ENCODE measurements at regions not wholly inside any gene's neighbourhood (a gene's known extent, or its start where the extent isn't known, plus 50 kb on each side); places are given as distances from the start of the nearest gene placed in this dataset.

DNA sequence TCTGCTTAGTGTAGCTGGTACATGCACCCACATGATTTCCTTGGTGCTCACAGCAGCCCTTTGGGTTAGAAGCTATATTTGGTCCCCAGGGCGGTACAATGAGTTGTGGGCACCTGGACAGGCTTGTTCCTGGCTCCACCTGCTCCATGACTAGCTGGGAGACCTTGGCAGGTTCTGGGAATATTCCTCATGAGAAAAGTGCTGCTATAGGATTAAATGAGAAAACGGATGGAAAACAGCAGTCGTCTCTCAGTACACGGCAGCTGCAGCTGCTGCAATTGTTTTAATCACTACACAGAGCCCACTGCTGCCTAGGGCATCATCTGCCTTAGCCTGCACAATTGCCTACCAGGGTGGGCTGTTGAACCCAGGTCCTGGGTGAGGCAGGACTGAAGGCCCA, 424.5 kb upstream of the B3GAT1 start (continued):
- TF ChIP-seq, protein P1, sequence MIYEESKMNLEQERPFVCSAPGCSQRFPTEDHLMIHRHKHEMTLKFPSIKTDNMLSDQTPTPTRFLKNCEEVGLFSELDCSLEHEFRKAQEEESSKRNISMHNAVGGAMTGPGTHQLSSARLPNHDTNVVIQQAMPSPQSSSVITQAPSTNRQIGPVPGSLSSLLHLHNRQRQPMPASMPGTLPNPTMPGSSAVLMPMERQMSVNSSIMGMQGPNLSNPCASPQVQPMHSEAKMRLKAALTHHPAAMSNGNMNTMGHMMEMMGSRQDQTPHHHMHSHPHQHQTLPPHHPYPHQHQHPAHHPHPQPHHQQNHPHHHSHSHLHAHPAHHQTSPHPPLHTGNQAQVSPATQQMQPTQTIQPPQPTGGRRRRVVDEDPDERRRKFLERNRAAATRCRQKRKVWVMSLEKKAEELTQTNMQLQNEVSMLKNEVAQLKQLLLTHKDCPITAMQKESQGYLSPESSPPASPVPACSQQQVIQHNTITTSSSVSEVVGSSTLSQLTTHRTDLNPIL (CRISPR knock-in tag; IDR thresholded peaks at IDR 0.05; ENCODE audit: low read depth) = no peak

DNA sequence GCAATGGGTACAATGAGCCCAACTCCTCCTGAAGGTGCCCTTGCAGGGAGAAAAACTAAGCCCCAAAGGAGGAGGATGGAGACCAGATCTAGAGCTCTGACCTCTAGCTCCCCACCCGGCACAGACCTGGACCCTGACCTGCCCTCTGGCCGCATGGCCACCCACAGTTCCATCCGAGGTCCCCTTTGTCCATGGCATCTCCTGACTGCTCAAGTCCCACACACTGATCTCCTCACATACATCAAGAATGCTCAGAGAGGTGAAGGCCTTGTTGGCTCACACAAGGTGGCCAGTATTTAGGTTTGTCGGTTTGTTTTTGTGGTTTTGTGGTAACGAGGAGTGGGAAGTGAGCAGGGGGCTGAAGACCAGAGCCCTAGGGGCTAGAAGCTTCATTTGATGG, 423.5 kb upstream of the B3GAT1 start:
- TF ChIP-seq, protein P2, sequence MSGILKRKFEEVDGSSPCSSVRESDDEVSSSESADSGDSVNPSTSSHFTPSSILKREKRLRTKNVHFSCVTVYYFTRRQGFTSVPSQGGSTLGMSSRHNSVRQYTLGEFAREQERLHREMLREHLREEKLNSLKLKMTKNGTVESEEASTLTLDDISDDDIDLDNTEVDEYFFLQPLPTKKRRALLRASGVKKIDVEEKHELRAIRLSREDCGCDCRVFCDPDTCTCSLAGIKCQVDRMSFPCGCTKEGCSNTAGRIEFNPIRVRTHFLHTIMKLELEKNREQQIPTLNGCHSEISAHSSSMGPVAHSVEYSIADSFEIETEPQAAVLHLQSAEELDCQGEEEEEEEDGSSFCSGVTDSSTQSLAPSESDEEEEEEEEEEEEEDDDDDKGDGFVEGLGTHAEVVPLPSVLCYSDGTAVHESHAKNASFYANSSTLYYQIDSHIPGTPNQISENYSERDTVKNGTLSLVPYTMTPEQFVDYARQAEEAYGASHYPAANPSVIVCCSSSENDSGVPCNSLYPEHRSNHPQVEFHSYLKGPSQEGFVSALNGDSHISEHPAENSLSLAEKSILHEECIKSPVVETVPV (CRISPR knock-in tag; IDR thresholded peaks at IDR 0.05) = no peak
- no peak for TF ChIP-seq ZNF70 (CRISPR knock-in tag; IDR thresholded peaks at IDR 0.05)
- TF ChIP-seq ARNTL (CRISPR knock-in tag; IDR thresholded peaks at IDR 0.05; ENCODE audit: borderline replicate concordance, low read depth) = no peak
- TF ChIP-seq TOX (CRISPR knock-in tag; IDR thresholded peaks at IDR 0.05; ENCODE audit: borderline replicate concordance) = no peak
- no peak for TF ChIP-seq PPARA (CRISPR knock-in tag; IDR thresholded peaks at IDR 0.05; ENCODE audit: borderline replicate concordance)
- no peak for TF ChIP-seq ZNF8 (CRISPR knock-in tag; IDR thresholded peaks at IDR 0.05)
- no peak for TF ChIP-seq TCF4 (CRISPR knock-in tag; IDR thresholded peaks at IDR 0.05; ENCODE audit: borderline replicate concordance)
- TF ChIP-seq SNAI2 (CRISPR knock-in tag; IDR thresholded peaks at IDR 0.05) = no peak
- TF ChIP-seq, protein P3, sequence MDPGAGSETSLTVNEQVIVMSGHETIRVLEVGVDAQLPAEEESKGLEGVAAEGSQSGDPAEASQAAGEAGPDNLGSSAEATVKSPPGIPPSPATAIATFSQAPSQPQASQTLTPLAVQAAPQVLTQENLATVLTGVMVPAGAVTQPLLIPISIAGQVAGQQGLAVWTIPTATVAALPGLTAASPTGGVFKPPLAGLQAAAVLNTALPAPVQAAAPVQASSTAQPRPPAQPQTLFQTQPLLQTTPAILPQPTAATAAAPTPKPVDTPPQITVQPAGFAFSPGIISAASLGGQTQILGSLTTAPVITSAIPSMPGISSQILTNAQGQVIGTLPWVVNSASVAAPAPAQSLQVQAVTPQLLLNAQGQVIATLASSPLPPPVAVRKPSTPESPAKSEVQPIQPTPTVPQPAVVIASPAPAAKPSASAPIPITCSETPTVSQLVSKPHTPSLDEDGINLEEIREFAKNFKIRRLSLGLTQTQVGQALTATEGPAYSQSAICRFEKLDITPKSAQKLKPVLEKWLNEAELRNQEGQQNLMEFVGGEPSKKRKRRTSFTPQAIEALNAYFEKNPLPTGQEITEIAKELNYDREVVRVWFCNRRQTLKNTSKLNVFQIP (CRISPR knock-in tag; IDR thresholded peaks at IDR 0.05; ENCODE audit: borderline replicate concordance, low read depth) = no peak
- no peak for TF ChIP-seq ISL1 (CRISPR knock-in tag; IDR thresholded peaks at IDR 0.05)
- no peak for TF ChIP-seq ZC3H10 (CRISPR knock-in tag; IDR thresholded peaks at IDR 0.05)
- no peak for ATAC-seq

DNA sequence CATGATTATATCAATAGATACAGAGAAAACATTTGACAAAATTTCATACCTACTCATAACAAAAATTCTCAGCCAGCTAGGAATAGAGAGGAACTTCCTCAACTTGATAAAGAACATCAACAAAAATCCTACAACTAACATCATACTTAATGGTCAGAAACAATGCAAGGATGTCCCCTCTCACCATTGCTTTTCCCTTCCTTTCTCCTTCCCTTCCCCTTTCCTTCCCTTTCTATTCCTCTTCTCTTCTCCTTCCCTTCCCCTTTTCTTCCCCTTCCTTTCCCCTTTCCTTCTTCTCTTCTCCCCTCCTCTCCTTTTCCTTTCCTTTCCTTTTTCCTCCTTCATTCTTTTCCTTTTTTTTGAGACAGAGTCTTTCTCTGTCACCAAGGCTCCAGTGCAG, 418.3 kb upstream of the B3GAT1 start:
- no peak for ATAC-seq
- TF ChIP-seq ISL1 (CRISPR knock-in tag; IDR thresholded peaks at IDR 0.05) (no peak), SNAI2 (CRISPR knock-in tag; IDR thresholded peaks at IDR 0.05) (no peak), ZNF8 (CRISPR knock-in tag; IDR thresholded peaks at IDR 0.05) (no peak), TOX (CRISPR knock-in tag; IDR thresholded peaks at IDR 0.05; ENCODE audit: borderline replicate concordance) (no peak), GLIS3 (CRISPR knock-in tag; IDR thresholded peaks at IDR 0.05) (no peak), CSDC2 (CRISPR knock-in tag; IDR thresholded peaks at IDR 0.05) (no peak), ZFP3 (CRISPR knock-in tag; IDR thresholded peaks at IDR 0.05) (no peak), RARB (CRISPR knock-in tag; IDR thresholded peaks at IDR 0.05) (no peak), OSR1 (CRISPR knock-in tag; IDR thresholded peaks at IDR 0.05) (no peak)

DNA sequence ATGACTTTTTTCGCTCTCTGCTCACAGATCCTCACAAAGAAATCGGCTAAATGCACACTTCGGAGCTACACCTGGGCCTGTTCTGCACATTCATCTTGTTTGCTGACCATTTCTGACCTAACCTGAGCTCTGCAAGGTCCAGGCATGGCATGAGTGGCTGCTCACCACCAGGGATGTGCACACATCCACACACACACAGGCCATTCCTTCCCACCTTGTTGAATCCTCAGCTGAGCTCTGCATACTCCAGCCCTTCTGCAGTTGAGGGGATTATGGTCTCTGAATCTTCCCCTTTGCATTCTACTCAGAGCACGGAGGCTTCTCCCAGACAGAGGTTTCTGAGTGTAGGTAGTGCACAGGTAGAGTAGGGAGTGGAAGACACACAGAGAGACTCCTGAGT, 411.9 kb upstream of the B3GAT1 start:
- ATAC-seq = no peak
- TF ChIP-seq ARNTL (CRISPR knock-in tag; IDR thresholded peaks at IDR 0.05; ENCODE audit: borderline replicate concordance, low read depth) = no peak
- TF ChIP-seq, protein P2 (CRISPR knock-in tag; IDR thresholded peaks at IDR 0.05) = no peak
- TF ChIP-seq TCF4 (CRISPR knock-in tag; IDR thresholded peaks at IDR 0.05; ENCODE audit: borderline replicate concordance) = no peak
- TF ChIP-seq, protein P4, sequence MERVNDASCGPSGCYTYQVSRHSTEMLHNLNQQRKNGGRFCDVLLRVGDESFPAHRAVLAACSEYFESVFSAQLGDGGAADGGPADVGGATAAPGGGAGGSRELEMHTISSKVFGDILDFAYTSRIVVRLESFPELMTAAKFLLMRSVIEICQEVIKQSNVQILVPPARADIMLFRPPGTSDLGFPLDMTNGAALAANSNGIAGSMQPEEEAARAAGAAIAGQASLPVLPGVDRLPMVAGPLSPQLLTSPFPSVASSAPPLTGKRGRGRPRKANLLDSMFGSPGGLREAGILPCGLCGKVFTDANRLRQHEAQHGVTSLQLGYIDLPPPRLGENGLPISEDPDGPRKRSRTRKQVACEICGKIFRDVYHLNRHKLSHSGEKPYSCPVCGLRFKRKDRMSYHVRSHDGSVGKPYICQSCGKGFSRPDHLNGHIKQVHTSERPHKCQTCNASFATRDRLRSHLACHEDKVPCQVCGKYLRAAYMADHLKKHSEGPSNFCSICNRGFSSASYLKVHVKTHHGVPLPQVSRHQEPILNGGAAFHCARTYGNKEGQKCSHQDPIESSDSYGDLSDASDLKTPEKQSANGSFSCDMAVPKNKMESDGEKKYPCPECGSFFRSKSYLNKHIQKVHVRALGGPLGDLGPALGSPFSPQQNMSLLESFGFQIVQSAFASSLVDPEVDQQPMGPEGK (CRISPR knock-in tag; IDR thresholded peaks at IDR 0.05; ENCODE audit: borderline replicate concordance) = no peak
- TF ChIP-seq ZNF70 (CRISPR knock-in tag; IDR thresholded peaks at IDR 0.05) = no peak
- TF ChIP-seq BACH2 (CRISPR knock-in tag; IDR thresholded peaks at IDR 0.05; ENCODE audit: borderline replicate concordance) = no peak
- no peak for TF ChIP-seq CSDC2 (CRISPR knock-in tag; IDR thresholded peaks at IDR 0.05)
- TF ChIP-seq RARB (CRISPR knock-in tag; IDR thresholded peaks at IDR 0.05) = no peak
- no peak for TF ChIP-seq SNAI2 (CRISPR knock-in tag; IDR thresholded peaks at IDR 0.05)
- TF ChIP-seq, protein P3 (CRISPR knock-in tag; IDR thresholded peaks at IDR 0.05; ENCODE audit: borderline replicate concordance, low read depth) = no peak
- TF ChIP-seq ZNF565 (CRISPR knock-in tag; conservative IDR thresholded peaks at IDR 0.05; ENCODE audit: low read depth) = no peak
- TF ChIP-seq ZC3H10 (CRISPR knock-in tag; IDR thresholded peaks at IDR 0.05) = no peak
- TF ChIP-seq, protein P5, sequence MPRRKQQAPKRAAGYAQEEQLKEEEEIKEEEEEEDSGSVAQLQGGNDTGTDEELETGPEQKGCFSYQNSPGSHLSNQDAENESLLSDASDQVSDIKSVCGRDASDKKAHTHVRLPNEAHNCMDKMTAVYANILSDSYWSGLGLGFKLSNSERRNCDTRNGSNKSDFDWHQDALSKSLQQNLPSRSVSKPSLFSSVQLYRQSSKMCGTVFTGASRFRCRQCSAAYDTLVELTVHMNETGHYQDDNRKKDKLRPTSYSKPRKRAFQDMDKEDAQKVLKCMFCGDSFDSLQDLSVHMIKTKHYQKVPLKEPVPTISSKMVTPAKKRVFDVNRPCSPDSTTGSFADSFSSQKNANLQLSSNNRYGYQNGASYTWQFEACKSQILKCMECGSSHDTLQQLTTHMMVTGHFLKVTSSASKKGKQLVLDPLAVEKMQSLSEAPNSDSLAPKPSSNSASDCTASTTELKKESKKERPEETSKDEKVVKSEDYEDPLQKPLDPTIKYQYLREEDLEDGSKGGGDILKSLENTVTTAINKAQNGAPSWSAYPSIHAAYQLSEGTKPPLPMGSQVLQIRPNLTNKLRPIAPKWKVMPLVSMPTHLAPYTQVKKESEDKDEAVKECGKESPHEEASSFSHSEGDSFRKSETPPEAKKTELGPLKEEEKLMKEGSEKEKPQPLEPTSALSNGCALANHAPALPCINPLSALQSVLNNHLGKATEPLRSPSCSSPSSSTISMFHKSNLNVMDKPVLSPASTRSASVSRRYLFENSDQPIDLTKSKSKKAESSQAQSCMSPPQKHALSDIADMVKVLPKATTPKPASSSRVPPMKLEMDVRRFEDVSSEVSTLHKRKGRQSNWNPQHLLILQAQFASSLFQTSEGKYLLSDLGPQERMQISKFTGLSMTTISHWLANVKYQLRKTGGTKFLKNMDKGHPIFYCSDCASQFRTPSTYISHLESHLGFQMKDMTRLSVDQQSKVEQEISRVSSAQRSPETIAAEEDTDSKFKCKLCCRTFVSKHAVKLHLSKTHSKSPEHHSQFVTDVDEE (CRISPR knock-in tag; IDR thresholded peaks at IDR 0.05) = no peak
- no peak for TF ChIP-seq ZFP30 (CRISPR knock-in tag; IDR thresholded peaks at IDR 0.05)
- TF ChIP-seq, protein P1 (CRISPR knock-in tag; IDR thresholded peaks at IDR 0.05; ENCODE audit: low read depth) = no peak
- no peak for TF ChIP-seq ISL1 (CRISPR knock-in tag; IDR thresholded peaks at IDR 0.05)
